HG03558 (cell line): ENCODE measurements at regions not wholly inside any gene's neighbourhood (a gene's known extent, or its start where the extent isn't known, plus 50 kb on each side); places are given as distances from the start of the nearest gene placed in this dataset.
"Not testable (repeated sequence)": the region's sequence is repeated elsewhere in the genome, so short reads cannot be mapped to it uniquely, and the experiment has no call there.

Experiments used
- ATAC-seq: cut with Tn5 transposase; IDR thresholded peaks from one replicate; pipeline ENCODE4 v1.9.1; 2021; ENCODE audit warnings: moderate number of reproducible peaks; ENCODE audit not compliant: unreplicated experiment; ENCODE audit errors: extremely low read depth

GRCh38 chr7:37594602-37595001 is 89.0 kb upstream of the GPR141 start:
- no peak for ATAC-seq

- no peak for ATAC-seq
These were observed 84.7 kb upstream of the GPR141 start for GRCh38 chr7:37598824-37599223.

GRCh38 chr7:37601321-37601720 is 82.2 kb upstream of the GPR141 start:
- no peak for ATAC-seq

- no peak for ATAC-seq
These were observed 79.5 kb upstream of the GPR141 start for GRCh38 chr7:37604078-37604477.

- not testable (repeated sequence) for ATAC-seq
These were observed 66.2 kb upstream of the GPR141 start for GRCh38 chr7:37617406-37617805.

GRCh38 chr7:37633048-37633447 is 50.5 kb upstream of the GPR141 start:
- ATAC-seq, result no peak
